T-cell (primary cell): ENCODE measurements at regions not wholly inside any gene's neighbourhood (a gene's known extent, or its start where the extent isn't known, plus 50 kb on each side); places are given as distances from the start of the nearest gene placed in this dataset.
"Not testable (repeated sequence)": the region's sequence is repeated elsewhere in the genome, so short reads cannot be mapped to it uniquely, and the experiment has no call there.

Experiments used
- ATAC-seq, 4 experiments: fragments of 200-7000 bp in 3 of 4; fragments of 150-1000 bp in 1 of 4; cut with Tn5 transposase; replicated peaks in 1 of 4; 1 replicate in 3 of 4; 2 replicates in 1 of 4; pipeline ENCODE4 v1.10.0; 2021; ENCODE audit warnings: moderate library complexity in 3 of 4, mild to moderate bottlenecking in 2 of 4, moderate number of reproducible peaks in 1 of 4
- CTCF ChIA-PET, 2 donors: fragments of 300-600 bp; sonication (Branson Sonifier 250); formaldehyde crosslinking; loops; one replicate each; lab custom pipeline; 2022; ENCODE audit warnings: antibody characterized with exemption in 2 of 2; lab: Charles Lee
- POLR2A ChIA-PET, 2 donors: fragments of 300-600 bp; sonication (Branson Sonifier 250); formaldehyde crosslinking; loops; one replicate each; lab custom pipeline; 2022; ENCODE audit warnings: antibody characterized with exemption in 2 of 2; lab: Charles Lee
- DNase-seq, 35 experiments: peaks; one replicate each; pipeline versions ENCODE4 v3.0.0 to v3.0.0-alpha.2; 2013 to 2023
- H3K27ac ChIP-seq: one replicate; pipeline ENCODE4 v1.5.1; 2013; ENCODE audit warnings: low read length
- H3K27me3 ChIP-seq, 2 experiments: replicated peaks in 1 of 2; 1 replicate in 1 of 2; 2 replicates in 1 of 2; pipeline versions ENCODE4 v1.6.1 to v1.7.0; 2013; ENCODE audit warnings: low read length in 1 of 2, mixed read lengths in 1 of 2; ENCODE audit not compliant: control insufficient read depth in 2 of 2, insufficient read depth in 2 of 2; ENCODE audit errors: extremely low read depth in 1 of 2
- H3K36me3 ChIP-seq, 2 donors: 1 replicate in 1 of 2; 2 replicates in 1 of 2; pipeline versions ENCODE4 v1.6.1 to v1.7.0; 2013; ENCODE audit warnings: low read length in 1 of 2; ENCODE audit not compliant: control insufficient read depth in 2 of 2, insufficient read depth in 1 of 2; ENCODE audit errors: extremely low read depth in 1 of 2
- H3K4me1 ChIP-seq, 2 experiments: 1 replicate in 1 of 2; 2 replicates in 1 of 2; pipeline versions ENCODE4 v1.6.1 to v1.7.0; 2013; ENCODE audit warnings: low read length in 2 of 2, mixed read lengths in 1 of 2; ENCODE audit not compliant: insufficient read depth in 2 of 2, control insufficient read depth in 1 of 2; ENCODE audit errors: extremely low read depth in 1 of 2
- H3K4me3 ChIP-seq, 2 donors: 1 replicate in 1 of 2; 2 replicates in 1 of 2; pipeline versions ENCODE4 v1.5.1 to v1.7.0; 2013; ENCODE audit warnings: mild to moderate bottlenecking in 2 of 2, low read length in 1 of 2, moderate library complexity in 1 of 2; ENCODE audit not compliant: control insufficient read depth in 1 of 2; ENCODE audit errors: extremely low read depth in 1 of 2
- H3K9me3 ChIP-seq: 2 replicates; pipeline ENCODE4 v1.7.0; 2013
- H3K27ac Mint-ChIP-seq, 2 donors: one replicate each; pipeline ENCODE4 v1.8.0; 2020 to 2021; ENCODE audit warnings: mild to moderate bottlenecking in 2 of 2, mixed read lengths in 2 of 2
- H3K27me3 Mint-ChIP-seq, 2 donors: one replicate each; pipeline ENCODE4 v1.8.0; 2021 to 2022; ENCODE audit warnings: mixed read lengths in 2 of 2
- H3K36me3 Mint-ChIP-seq: one replicate; pipeline ENCODE4 v1.8.0; 2021; ENCODE audit warnings: mixed read lengths
- H3K4me1 Mint-ChIP-seq, 3 donors: one replicate each; pipeline ENCODE4 v1.8.0; 2020 to 2022; ENCODE audit warnings: mixed read lengths in 3 of 3, mild to moderate bottlenecking in 1 of 3
- H3K4me3 Mint-ChIP-seq, 3 donors: one replicate each; pipeline ENCODE4 v1.8.0; 2020 to 2022; ENCODE audit warnings: mild to moderate bottlenecking in 3 of 3, mixed read lengths in 3 of 3, moderate library complexity in 3 of 3
- H3K9me3 Mint-ChIP-seq, 3 donors: one replicate each; pipeline ENCODE4 v1.8.0; 2020 to 2022; ENCODE audit warnings: mixed read lengths in 3 of 3
- WGBS: methylation state at CpG from one replicate; pipeline ENCODE4 v1.1.5; 2013; ENCODE audit warnings: missing lambda C conversion rate; ENCODE audit not compliant: insufficient coverage; 5-methylcytosine and 5-hydroxymethylcytosine counted together

DNA sequence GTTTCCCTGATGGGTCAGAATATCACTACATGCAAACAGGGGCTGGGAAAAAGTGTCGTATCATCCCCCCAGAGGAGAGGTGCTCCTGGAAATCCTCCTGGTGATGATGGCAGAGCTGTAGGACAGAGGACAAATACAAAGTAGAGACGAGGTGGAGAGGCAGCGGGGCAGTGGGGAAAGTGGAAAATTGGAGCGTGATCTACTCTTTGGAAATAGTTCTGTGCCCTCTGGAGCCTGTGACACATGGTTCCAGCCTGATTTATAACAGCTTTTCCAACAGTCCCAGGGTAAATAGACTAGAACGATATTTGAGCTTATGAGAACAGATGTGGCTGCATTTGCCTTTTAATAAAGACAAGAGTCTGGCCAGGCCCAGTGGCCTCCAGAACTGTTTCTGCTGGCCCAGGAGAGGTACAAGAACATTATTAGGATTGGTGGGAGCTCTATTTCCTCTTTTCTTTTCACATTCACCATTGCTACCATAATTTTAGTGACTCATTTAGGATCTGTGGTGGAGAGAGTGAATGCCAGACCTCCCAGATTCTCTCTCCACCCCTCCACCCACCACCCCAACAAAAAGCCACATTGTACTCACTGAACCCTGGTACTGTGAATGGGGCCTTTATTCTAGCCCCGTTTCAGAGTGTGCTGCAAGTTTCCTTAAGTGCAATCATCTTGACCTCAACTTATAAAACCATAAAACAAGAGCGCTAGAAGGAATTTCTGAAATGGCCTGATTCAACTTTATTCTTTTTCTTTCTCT, 78.3 kb downstream of the BTBD3 start:
- H3K4me3 Mint-ChIP-seq = no peak overlapping the region
- Histone ChIP-seq H3K4me3 (no peak overlapping the region), H3K36me3 (no peaks in the 10 kb centered on the region), H3K27ac (no peak overlapping the region), H3K4me1 (no peaks in the 10 kb centered on the region), H3K9me3 (no peaks in the 10 kb centered on the region), H3K27me3 (no peaks in the 10 kb centered on the region)
- peaks cover 0 to 7% (median 0%) of the 10 kb centered on the region in 3 donors for H3K9me3 Mint-ChIP-seq
- no peaks in the 10 kb centered on the region for H3K36me3 Mint-ChIP-seq
- 55% methylated on average over 3 of the region's 7 CpGs for WGBS
- CTCF ChIA-PET = no interaction called here
- no peak for ATAC-seq
- POLR2A ChIA-PET = no interaction called here
- H3K27me3 Mint-ChIP-seq = no peaks in the 10 kb centered on the region
- no peaks in the 10 kb centered on the region for H3K4me1 Mint-ChIP-seq
- no peak for DNase-seq
- H3K27ac Mint-ChIP-seq = no peak overlapping the region

DNA sequence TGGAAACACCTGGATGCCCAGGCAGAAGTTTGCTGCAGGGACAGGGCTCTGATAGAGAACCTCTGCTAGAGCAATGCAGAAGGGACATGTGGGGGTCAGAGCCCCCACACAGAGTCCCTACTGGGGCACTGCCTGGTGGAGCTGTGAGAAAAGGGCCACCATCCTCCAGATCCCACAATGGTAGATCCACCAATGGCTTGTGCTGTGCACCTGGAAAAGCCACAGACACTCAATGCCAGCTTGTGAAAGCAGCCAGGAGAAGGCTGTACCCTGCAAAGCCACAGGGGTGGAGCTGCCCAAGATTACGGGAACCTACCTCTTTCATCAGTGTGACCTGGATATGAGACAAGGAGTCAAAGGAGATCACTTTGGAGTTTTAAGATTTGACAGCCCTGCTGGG, 87.1 kb downstream of the BTBD3 start:
- H3K27ac ChIP-seq, H3K27me3 Mint-ChIP-seq, H3K9me3 ChIP-seq, POLR2A ChIA-PET, H3K4me1 Mint-ChIP-seq, H3K27ac Mint-ChIP-seq, H3K4me3 ChIP-seq, H3K4me1 ChIP-seq, H3K36me3 Mint-ChIP-seq, CTCF ChIA-PET, H3K4me3 Mint-ChIP-seq, ATAC-seq, H3K27me3 ChIP-seq, H3K36me3 ChIP-seq, DNase-seq, H3K9me3 Mint-ChIP-seq: not testable (repeated sequence)
- WGBS = 71% methylated on average over 1 of the region's 1 CpG

DNA sequence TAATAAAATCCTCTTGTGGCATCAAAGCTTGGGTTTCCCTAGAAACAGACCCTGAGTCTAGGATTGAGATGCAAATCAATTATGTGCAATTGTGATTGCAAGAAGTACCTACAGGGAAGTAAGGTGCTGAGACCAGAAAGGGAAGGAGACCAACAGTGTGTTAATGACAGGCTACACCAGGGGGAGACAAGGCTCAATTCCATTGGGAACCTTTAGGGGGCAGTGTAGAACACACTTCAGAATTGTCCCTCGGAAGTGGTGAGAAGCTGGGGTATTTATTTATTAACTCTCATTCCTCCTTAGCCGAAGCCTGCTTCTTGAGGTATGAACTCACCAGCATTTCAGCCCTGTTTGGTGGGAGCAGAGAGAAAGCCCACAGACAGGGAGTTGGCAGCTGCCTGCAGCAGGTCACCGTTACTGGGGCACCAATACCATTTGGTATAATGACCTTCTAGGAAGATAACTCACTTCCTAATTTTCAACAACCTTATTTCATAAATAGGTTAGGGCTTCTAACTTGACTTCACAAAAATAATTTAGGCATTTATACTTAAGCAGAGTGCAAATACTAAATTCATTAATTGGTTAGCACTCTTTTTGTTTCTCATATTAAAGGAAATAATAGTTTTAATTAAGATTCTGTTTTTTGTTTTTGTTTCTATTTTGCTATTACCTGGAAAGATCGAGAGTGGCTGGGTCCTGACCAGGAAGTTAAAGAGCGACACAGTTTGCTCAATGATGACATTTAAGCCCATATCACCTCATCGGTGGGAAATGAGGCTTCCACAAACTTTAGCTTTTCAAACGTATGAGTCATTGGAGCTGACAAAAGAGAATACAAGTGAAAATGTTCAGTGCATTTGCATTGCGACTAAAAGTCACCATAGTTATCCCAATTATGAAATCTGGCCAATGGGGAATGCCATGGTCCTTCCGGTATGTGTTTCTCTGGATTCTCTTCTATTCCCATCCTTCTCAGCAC, 94.8 kb downstream of the BTBD3 start:
- Histone ChIP-seq H3K4me1 (no peaks in the 10 kb centered on the region), H3K27ac (no peak overlapping the region), H3K9me3 (no peaks in the 10 kb centered on the region), H3K4me3 (no peak overlapping the region), H3K27me3 (no peaks in the 10 kb centered on the region), H3K36me3 (no peaks in the 10 kb centered on the region)
- H3K27me3 Mint-ChIP-seq = peaks cover 0 to 5% of the 10 kb centered on the region in 2 donors
- DNase-seq = peak in 2 of 35 experiments; percentile 10 to 19
- peaks cover 0 to 4% (median 4%) of the 10 kb centered on the region in 3 donors for H3K9me3 Mint-ChIP-seq
- H3K4me3 Mint-ChIP-seq = no peak overlapping the region
- no peak overlapping the region for H3K27ac Mint-ChIP-seq
- H3K36me3 Mint-ChIP-seq = no peaks in the 10 kb centered on the region
- POLR2A ChIA-PET = no interaction called here
- ATAC-seq = no peak
- whole genome bisulfite sequencing = 83% methylated on average over 3 of the region's 9 CpGs
- CTCF ChIA-PET = no interaction called here
- H3K4me1 Mint-ChIP-seq = no peaks in the 10 kb centered on the region

DNA sequence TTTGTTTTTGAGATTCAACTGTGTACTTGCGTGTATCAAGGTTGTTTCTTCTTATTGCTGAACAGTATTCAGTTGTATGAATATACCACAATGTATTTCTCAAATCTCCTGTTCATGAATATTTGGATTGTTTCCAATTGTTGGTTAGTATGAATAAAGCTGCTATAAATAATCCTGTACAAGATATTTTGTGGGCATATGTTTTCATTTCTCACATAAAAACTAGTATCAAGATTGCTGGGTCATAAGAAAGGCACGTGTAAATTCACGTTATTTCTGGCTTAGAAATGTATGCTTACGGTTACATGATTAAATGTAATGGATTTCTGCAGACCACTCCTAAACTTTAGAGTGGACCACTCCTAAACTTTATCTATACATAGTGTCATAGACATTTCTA, 96.6 kb downstream of the BTBD3 start:
- peaks cover 0 to 5% of the 10 kb centered on the region in 2 donors for H3K27me3 Mint-ChIP-seq
- ATAC-seq = no peak

DNA sequence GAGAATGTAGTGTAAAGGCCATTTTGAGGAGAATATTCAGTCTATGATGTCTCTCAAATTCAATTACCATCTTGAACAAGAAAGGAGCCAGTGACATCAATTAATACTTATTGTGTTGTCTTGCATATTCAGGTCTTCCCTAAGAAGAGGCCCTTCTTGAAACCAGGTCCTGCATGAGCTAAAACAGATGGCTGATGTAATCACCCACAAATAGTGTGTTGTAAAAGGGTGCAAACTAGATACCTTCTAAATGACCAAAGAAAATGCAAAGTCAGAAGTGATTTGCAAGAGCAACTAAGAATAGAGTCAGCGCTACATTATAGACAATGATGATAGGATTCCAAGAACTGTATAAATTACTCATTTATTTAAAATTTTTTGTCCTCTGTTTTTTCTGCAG, 97.0 kb downstream of the BTBD3 start:
- Histone ChIP-seq H3K4me1 (no peaks in the 10 kb centered on the region), H3K36me3 (no peaks in the 10 kb centered on the region), H3K27ac (no peak overlapping the region), H3K4me3 (no peak overlapping the region), H3K27me3 (no peaks in the 10 kb centered on the region), H3K9me3 (no peaks in the 10 kb centered on the region)
- ATAC-seq = no peak
- Mint-ChIP-seq H3K4me1 (no peaks in the 10 kb centered on the region), H3K36me3 (no peaks in the 10 kb centered on the region), H3K4me3 (no peak overlapping the region), H3K9me3 (peaks cover 0 to 15% (median 4%) of the 10 kb centered on the region in 3 donors), H3K27me3 (peaks cover 0 to 5% of the 10 kb centered on the region in 2 donors), H3K27ac (no peak overlapping the region)
- POLR2A ChIA-PET = no interaction called here
- WGBS = no CpG with 5 or more reads among the region's 1 CpG
- no peak for DNase-seq
- CTCF ChIA-PET = no interaction called here

More for the DNA sequence above, 96.6 kb downstream of the BTBD3 start:
- no peaks in the 10 kb centered on the region for H3K36me3 Mint-ChIP-seq
- no peak overlapping the region for H3K4me3 Mint-ChIP-seq
- Histone ChIP-seq H3K9me3 (no peaks in the 10 kb centered on the region), H3K36me3 (no peaks in the 10 kb centered on the region), H3K4me3 (no peak overlapping the region), H3K4me1 (no peaks in the 10 kb centered on the region), H3K27ac (no peak overlapping the region), H3K27me3 (no peaks in the 10 kb centered on the region)
- H3K9me3 Mint-ChIP-seq = peaks cover 0 to 15% (median 4%) of the 10 kb centered on the region in 3 donors
- no CpG with 5 or more reads among the region's 4 CpGs for WGBS
- no peak for DNase-seq
- H3K27ac Mint-ChIP-seq = no peak overlapping the region
- no peaks in the 10 kb centered on the region for H3K4me1 Mint-ChIP-seq
- POLR2A ChIA-PET = no interaction called here
- CTCF ChIA-PET = no interaction called here

DNA sequence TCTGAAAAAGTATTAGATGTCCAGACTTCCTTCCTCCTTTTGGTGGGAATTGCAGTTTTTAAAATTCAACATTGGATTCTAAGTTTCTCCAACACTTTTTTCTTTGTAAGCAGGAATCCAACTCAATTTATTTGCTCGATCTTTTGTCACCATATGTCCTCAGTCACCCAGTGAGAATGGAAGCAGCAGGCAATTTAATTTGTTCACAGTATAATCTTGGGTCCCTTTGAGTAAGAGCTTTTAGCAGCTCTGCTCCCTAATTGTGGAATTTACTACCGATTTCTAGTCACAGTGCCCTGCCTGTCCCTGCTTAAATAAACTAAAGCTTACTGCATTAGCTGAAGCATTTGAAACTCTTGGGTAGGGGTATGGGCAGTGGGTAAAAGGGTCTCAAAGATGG, 98.6 kb downstream of the BTBD3 start:
- no peaks in the 10 kb centered on the region for H3K4me1 ChIP-seq
- no peaks in the 10 kb centered on the region for H3K9me3 ChIP-seq
- H3K4me3 ChIP-seq = no peak overlapping the region
- ATAC-seq = no peak
- ChIA-PET POLR2A (no interaction called here), CTCF (no interaction called here)
- H3K36me3 ChIP-seq = no peaks in the 10 kb centered on the region
- no peak overlapping the region for H3K4me3 Mint-ChIP-seq
- no CpG with 5 or more reads among the region's 2 CpGs for WGBS
- H3K27me3 ChIP-seq = no peaks in the 10 kb centered on the region
- H3K27ac Mint-ChIP-seq = no peak overlapping the region
- DNase-seq = no peak
- H3K4me1 Mint-ChIP-seq = no peaks in the 10 kb centered on the region
- H3K9me3 Mint-ChIP-seq = peaks cover 0 to 12% (median 2%) of the 10 kb centered on the region in 3 donors
- H3K27ac ChIP-seq = no peak overlapping the region
- H3K27me3 Mint-ChIP-seq = peaks cover 0 to 5% of the 10 kb centered on the region in 2 donors
- no peaks in the 10 kb centered on the region for H3K36me3 Mint-ChIP-seq
